ENCODE measurements at regions not wholly inside any gene's neighbourhood (a gene's known extent, or its start where the extent isn't known, plus 50 kb on each side); places are given as distances from the start of the nearest gene placed in this dataset.

DNA sequence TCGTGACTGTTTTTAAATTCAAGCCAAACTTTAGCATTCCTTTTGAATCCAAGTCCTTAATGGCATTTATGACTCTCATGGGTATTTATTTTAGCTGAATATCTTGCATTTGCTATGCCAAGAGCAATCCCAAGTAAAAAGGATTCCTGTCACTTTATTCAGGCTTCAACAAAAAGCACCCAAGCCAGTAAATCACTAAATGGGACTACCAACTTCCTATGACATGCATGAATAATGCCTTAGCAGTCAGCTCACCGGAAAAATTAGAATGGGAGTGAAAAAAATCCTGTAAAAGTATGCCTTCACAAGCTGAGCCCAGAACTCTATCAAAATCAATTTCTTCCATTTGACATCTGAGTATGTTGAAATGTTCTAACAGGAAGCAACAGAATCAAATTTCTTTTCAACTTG is 1297.9 kb downstream of the ROBO2 start:
- H3K9me1 ChIP-seq (replicated peaks; ENCODE audit: control insufficient read depth, extremely low read depth, insufficient read depth, low read length), result no peaks in the 10 kb centered on the region
- no peaks in the 10 kb centered on the region for H3K9me3 ChIP-seq (replicated peaks; ENCODE audit: control insufficient read depth, insufficient read depth, low read length)
- no peak for DNase-seq (ENCODE audit: low read depth, low spot score)
- ChIA-PET CTCF (interaction anchor here (1.6 kb wide), 1 partner anchor 8 kb away, joined by 5 read pairs; no protein-coding TSS in a partner anchor), POLR2A (no interaction called here)
- H4K20me1 ChIP-seq (replicated peaks; ENCODE audit: control insufficient read depth, extremely low read depth, insufficient read depth, low read length), result no peaks in the 10 kb centered on the region
- H3K36me3 ChIP-seq (ENCODE audit: control insufficient read depth in 2 of 2, extremely low read depth in 1 of 2, insufficient read depth in 2 of 2, low read length in 2 of 2), result no peaks in the 10 kb centered on the region
- H3K4me2 ChIP-seq (ENCODE audit: insufficient read depth, low read length), result no peak overlapping the region
- no peak overlapping the region for H3K4me3 ChIP-seq (replicated peaks in 1 of 3; ENCODE audit: insufficient read depth in 1 of 3, low read depth in 1 of 3, low read length in 3 of 3)
- H3K27me3 ChIP-seq (ENCODE audit: control insufficient read depth in 2 of 2, insufficient read depth in 2 of 2, low read length in 2 of 2), result no peaks in the 10 kb centered on the region
- intact Hi-C loops (cut with micrococcal nuclease) (no loop called here), dilution Hi-C loops (cut with MboI; ENCODE audit: extremely low pct_ligation_motif_present, low sequenced_read_pairs) (no loop called here)
- H3K27ac ChIP-seq (ENCODE audit: insufficient read depth, low read depth, low read length), result no peak overlapping the region
- no peak overlapping the region for H2AFZ ChIP-seq (ENCODE audit: low read depth, low read length)
- no peak for TF ChIP-seq FOS (IDR thresholded peaks at IDR 0.05; ENCODE audit: borderline replicate concordance, insufficient read depth, low read length)
- no peak for TF ChIP-seq GATA2 (IDR thresholded peaks at IDR 0.05; ENCODE audit: insufficient read depth, insufficient read length, low read depth, low read length)
- no peak for TF ChIP-seq POLR2A (IDR thresholded peaks at IDR 0.05; ENCODE audit: low read depth, low read length)
- TF ChIP-seq JUN (IDR thresholded peaks at IDR 0.05; ENCODE audit: borderline replicate concordance, insufficient read depth, insufficient read length, low read depth), result no peak
- no peak for TF ChIP-seq POLR2AphosphoS5 (IDR thresholded peaks at IDR 0.05; ENCODE audit: insufficient read depth, low read depth, low read length)
- no peak for TF ChIP-seq EZH2 (IDR thresholded peaks at IDR 0.05; ENCODE audit: borderline replicate concordance, low read depth, low read length, severe bottlenecking)
- TF ChIP-seq MYC (IDR thresholded peaks at IDR 0.05; ENCODE audit: low read depth, low read length), result no peak
- TF ChIP-seq, protein P1, sequence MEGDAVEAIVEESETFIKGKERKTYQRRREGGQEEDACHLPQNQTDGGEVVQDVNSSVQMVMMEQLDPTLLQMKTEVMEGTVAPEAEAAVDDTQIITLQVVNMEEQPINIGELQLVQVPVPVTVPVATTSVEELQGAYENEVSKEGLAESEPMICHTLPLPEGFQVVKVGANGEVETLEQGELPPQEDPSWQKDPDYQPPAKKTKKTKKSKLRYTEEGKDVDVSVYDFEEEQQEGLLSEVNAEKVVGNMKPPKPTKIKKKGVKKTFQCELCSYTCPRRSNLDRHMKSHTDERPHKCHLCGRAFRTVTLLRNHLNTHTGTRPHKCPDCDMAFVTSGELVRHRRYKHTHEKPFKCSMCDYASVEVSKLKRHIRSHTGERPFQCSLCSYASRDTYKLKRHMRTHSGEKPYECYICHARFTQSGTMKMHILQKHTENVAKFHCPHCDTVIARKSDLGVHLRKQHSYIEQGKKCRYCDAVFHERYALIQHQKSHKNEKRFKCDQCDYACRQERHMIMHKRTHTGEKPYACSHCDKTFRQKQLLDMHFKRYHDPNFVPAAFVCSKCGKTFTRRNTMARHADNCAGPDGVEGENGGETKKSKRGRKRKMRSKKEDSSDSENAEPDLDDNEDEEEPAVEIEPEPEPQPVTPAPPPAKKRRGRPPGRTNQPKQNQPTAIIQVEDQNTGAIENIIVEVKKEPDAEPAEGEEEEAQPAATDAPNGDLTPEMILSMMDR (IDR thresholded peaks at IDR 0.05; ENCODE audit: extremely low read depth in 1 of 2, insufficient read depth in 1 of 2, low read depth in 1 of 2, low read length in 2 of 2), result no peak
- TF ChIP-seq, protein P2, sequence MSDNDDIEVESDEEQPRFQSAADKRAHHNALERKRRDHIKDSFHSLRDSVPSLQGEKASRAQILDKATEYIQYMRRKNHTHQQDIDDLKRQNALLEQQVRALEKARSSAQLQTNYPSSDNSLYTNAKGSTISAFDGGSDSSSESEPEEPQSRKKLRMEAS (IDR thresholded peaks at IDR 0.05; ENCODE audit: insufficient read depth, insufficient read length), result no peak
- no peaks in the 10 kb centered on the region for H3K79me2 ChIP-seq (ENCODE audit: control insufficient read depth, insufficient read depth, low read length)
- H3K9ac ChIP-seq (replicated peaks; ENCODE audit: extremely low read depth, insufficient read depth, low read length), result no peak overlapping the region
- no TSS peak for BruUV-seq (replicated peaks)
- no peaks in the 10 kb centered on the region for H3K4me1 ChIP-seq (ENCODE audit: control insufficient read depth, extremely low read depth, insufficient read depth, low read length)
- FAIRE-seq, result no peak

All from endothelial cell of umbilical vein (primary cell).